ENCODE measurements at regions not wholly inside any gene's neighbourhood (a gene's known extent, or its start where the extent isn't known, plus 50 kb on each side); places are given as distances from the start of the nearest gene placed in this dataset.

GRCh38 chr5:105783811-105784210, 1886.9 kb downstream of the EFNA5 start:
- no peak for ATAC-seq (ENCODE audit: low read depth)
- no peak for TF ChIP-seq CTCF (IDR thresholded peaks at IDR 0.05)
- no peak for TF ChIP-seq EZH2 (IDR thresholded peaks at IDR 0.05; ENCODE audit: borderline replicate concordance, insufficient read depth, low read depth, low read length, poor library complexity, severe bottlenecking)
- Histone ChIP-seq H2AFZ (ENCODE audit: insufficient read depth, low read depth, low read length, poor library complexity, severe bottlenecking) (no peak overlapping the region), H3K79me2 (ENCODE audit: control insufficient read depth, insufficient read depth, low read length) (no peaks in the 10 kb centered on the region), H3K27ac (ENCODE audit: low read length in 2 of 2) (no peak overlapping the region), H3K9me3 (ENCODE audit: control extremely low read depth in 1 of 3, control insufficient read depth in 2 of 3, insufficient read depth in 1 of 3, low read length in 2 of 3) (peaks cover 0 to 3% (median 0%) of the 10 kb centered on the region in 3 donors), H3K9ac (ENCODE audit: low read length) (no peak overlapping the region), H3K4me2 (replicated peaks; ENCODE audit: low read depth, low read length, poor library complexity, severe bottlenecking) (no peak overlapping the region), H3K27me3 (replicated peaks in 1 of 4; ENCODE audit: control extremely low read depth in 1 of 4, control insufficient read depth in 3 of 4, insufficient read depth in 4 of 4, low read length in 3 of 4) (no peaks in the 10 kb centered on the region), H4K20me1 (ENCODE audit: control insufficient read depth, insufficient read depth, low read length, poor library complexity, severe bottlenecking) (no peaks in the 10 kb centered on the region), H3K36me3 (replicated peaks in 1 of 2; ENCODE audit: control extremely low read depth in 1 of 2, control insufficient read depth in 1 of 2, extremely low read depth in 1 of 2, insufficient read depth in 2 of 2, low read length in 1 of 2) (no peaks in the 10 kb centered on the region), H3K4me3 (ENCODE audit: control extremely low read depth in 1 of 5, extremely low read depth in 1 of 5, insufficient read depth in 1 of 5, low read depth in 2 of 5, low read length in 4 of 5) (no peak overlapping the region), H3K4me1 (ENCODE audit: control insufficient read depth in 2 of 2, insufficient read depth in 2 of 2, low read length in 2 of 2) (no peaks in the 10 kb centered on the region)
- CTCF ChIA-PET: no interaction called here
- POLR2A ChIA-PET: no interaction called here
- no peak for DNase-seq
- Mint-ChIP-seq H3K4me3 (no peak overlapping the region), H3K27me3 (no peaks in the 10 kb centered on the region), H3K27ac (no peak overlapping the region), H3K4me1 (no peaks in the 10 kb centered on the region), H3K9me3 (ENCODE audit: insufficient read depth) (no peaks in the 10 kb centered on the region)
- intact Hi-C loops (cut with micrococcal nuclease): no loop called here
- no CpG with 5 or more reads among the region's 2 CpGs for WGBS (ENCODE audit: insufficient coverage)

GRCh38 chr5:105782501-105782900, 1888.2 kb downstream of the EFNA5 start:
- H3K4me2 ChIP-seq (replicated peaks; ENCODE audit: low read depth, low read length, poor library complexity, severe bottlenecking): no peak overlapping the region
- no peak overlapping the region for H3K27ac ChIP-seq (ENCODE audit: low read length in 2 of 2)
- H3K9ac ChIP-seq (ENCODE audit: low read length): no peak overlapping the region
- Mint-ChIP-seq H3K27me3 (no peaks in the 10 kb centered on the region), H3K27ac (no peak overlapping the region), H3K4me1 (no peaks in the 10 kb centered on the region), H3K4me3 (no peak overlapping the region), H3K9me3 (ENCODE audit: insufficient read depth) (no peaks in the 10 kb centered on the region)
- TF ChIP-seq CTCF (IDR thresholded peaks at IDR 0.05): no peak
- H3K9me3 ChIP-seq (ENCODE audit: control extremely low read depth in 1 of 3, control insufficient read depth in 2 of 3, insufficient read depth in 1 of 3, low read length in 2 of 3): peaks cover 0 to 3% (median 0%) of the 10 kb centered on the region in 3 donors
- CTCF ChIA-PET: no interaction called here
- no peak overlapping the region for H3K4me3 ChIP-seq (ENCODE audit: control extremely low read depth in 1 of 5, extremely low read depth in 1 of 5, insufficient read depth in 1 of 5, low read depth in 2 of 5, low read length in 4 of 5)
- H3K36me3 ChIP-seq (replicated peaks in 1 of 2; ENCODE audit: control extremely low read depth in 1 of 2, control insufficient read depth in 1 of 2, extremely low read depth in 1 of 2, insufficient read depth in 2 of 2, low read length in 1 of 2): no peaks in the 10 kb centered on the region
- H3K4me1 ChIP-seq (ENCODE audit: control insufficient read depth in 2 of 2, insufficient read depth in 2 of 2, low read length in 2 of 2): no peaks in the 10 kb centered on the region
- H3K27me3 ChIP-seq (replicated peaks in 1 of 4; ENCODE audit: control extremely low read depth in 1 of 4, control insufficient read depth in 3 of 4, insufficient read depth in 4 of 4, low read length in 3 of 4): no peaks in the 10 kb centered on the region
- H3K79me2 ChIP-seq (ENCODE audit: control insufficient read depth, insufficient read depth, low read length): no peaks in the 10 kb centered on the region
- DNase-seq: no peak
- ATAC-seq (ENCODE audit: low read depth): no peak
- no peaks in the 10 kb centered on the region for H4K20me1 ChIP-seq (ENCODE audit: control insufficient read depth, insufficient read depth, low read length, poor library complexity, severe bottlenecking)
- no CpG with 5 or more reads among the region's 2 CpGs for WGBS (ENCODE audit: insufficient coverage)
- intact Hi-C loops (cut with micrococcal nuclease): no loop called here
- no peak overlapping the region for H2AFZ ChIP-seq (ENCODE audit: insufficient read depth, low read depth, low read length, poor library complexity, severe bottlenecking)
- POLR2A ChIA-PET: no interaction called here
